ENCODE measurements at regions not wholly inside any gene's neighbourhood (a gene's known extent, or its start where the extent isn't known, plus 50 kb on each side); places are given as distances from the start of the nearest gene placed in this dataset.

DNA sequence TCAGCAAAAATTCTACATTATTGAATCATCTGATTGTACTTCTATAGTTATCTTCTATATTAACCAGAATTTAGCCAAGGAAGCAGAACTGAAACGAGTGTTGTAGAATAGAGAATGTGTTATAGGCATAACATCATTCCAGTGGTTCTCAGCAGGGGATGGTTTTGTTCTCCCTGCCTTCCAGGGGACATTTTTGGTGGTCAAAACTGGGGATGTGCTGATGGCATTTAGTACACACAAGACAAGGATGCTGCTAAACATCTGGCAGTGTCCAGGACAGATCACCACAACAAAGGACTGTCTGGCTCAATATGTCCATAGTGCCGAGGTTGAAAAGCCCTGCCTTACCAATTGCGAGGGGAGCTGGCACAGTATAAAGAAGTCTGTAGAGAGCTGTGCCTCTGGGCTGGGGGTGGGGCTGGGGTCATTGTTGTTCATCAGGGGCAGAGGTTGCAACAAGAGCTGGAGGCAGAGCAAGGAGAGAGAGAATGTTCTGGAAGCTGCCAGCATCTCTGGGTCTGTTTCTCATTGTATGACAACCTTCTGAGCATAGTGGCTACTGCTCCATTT, 1472.8 kb downstream of the AACS start:
- no peaks in the 10 kb centered on the region for H3K36me3 Mint-ChIP-seq
- no peak overlapping the region for H3K27ac Mint-ChIP-seq
- Histone ChIP-seq H3K4me1 (ENCODE audit: control insufficient read depth, insufficient read depth, low read length, poor library complexity, severe bottlenecking) (no peaks in the 10 kb centered on the region), H3K27me3 (ENCODE audit: control insufficient read depth, insufficient read depth, low read length) (no peaks in the 10 kb centered on the region), H3K9me3 (ENCODE audit: control insufficient read depth in 2 of 2, low read length in 2 of 2) (no peaks in the 10 kb centered on the region), H3K27ac (ENCODE audit: insufficient read depth, low read length, poor library complexity, severe bottlenecking) (no peak overlapping the region), H3K4me3 (ENCODE audit: low read depth, low read length) (no peak overlapping the region), H3K36me3 (ENCODE audit: control insufficient read depth, insufficient read depth, low read length) (no peaks in the 10 kb centered on the region)
- no peaks in the 10 kb centered on the region for H3K27me3 Mint-ChIP-seq
- ATAC-seq (ENCODE audit: low read depth in 2 of 2) (no peak), DNase-seq (no peak)
- H3K9me3 Mint-ChIP-seq = peaks cover 0 to 3% (median 0%) of the 10 kb centered on the region in 7 donors
- H3K4me3 Mint-ChIP-seq = no peak overlapping the region
- no peaks in the 10 kb centered on the region for H3K4me1 Mint-ChIP-seq

GRCh38 chr12:126538888-126539287, 1473.7 kb downstream of the AACS start:
- Histone ChIP-seq H3K4me3 (ENCODE audit: low read depth, low read length) (no peak overlapping the region), H3K9me3 (ENCODE audit: control insufficient read depth in 2 of 2, low read length in 2 of 2) (no peaks in the 10 kb centered on the region), H3K27me3 (ENCODE audit: control insufficient read depth, insufficient read depth, low read length) (no peaks in the 10 kb centered on the region), H3K27ac (ENCODE audit: insufficient read depth, low read length, poor library complexity, severe bottlenecking) (no peak overlapping the region), H3K36me3 (ENCODE audit: control insufficient read depth, insufficient read depth, low read length) (no peaks in the 10 kb centered on the region), H3K4me1 (ENCODE audit: control insufficient read depth, insufficient read depth, low read length, poor library complexity, severe bottlenecking) (no peaks in the 10 kb centered on the region)
- Mint-ChIP-seq H3K4me3 (no peak overlapping the region), H3K4me1 (no peaks in the 10 kb centered on the region), H3K36me3 (no peaks in the 10 kb centered on the region), H3K27me3 (no peaks in the 10 kb centered on the region), H3K9me3 (peaks cover 0 to 3% (median 0%) of the 10 kb centered on the region in 7 donors), H3K27ac (no peak overlapping the region)
- DNase-seq = no peak
- no peak for ATAC-seq (ENCODE audit: low read depth in 2 of 2)

DNA sequence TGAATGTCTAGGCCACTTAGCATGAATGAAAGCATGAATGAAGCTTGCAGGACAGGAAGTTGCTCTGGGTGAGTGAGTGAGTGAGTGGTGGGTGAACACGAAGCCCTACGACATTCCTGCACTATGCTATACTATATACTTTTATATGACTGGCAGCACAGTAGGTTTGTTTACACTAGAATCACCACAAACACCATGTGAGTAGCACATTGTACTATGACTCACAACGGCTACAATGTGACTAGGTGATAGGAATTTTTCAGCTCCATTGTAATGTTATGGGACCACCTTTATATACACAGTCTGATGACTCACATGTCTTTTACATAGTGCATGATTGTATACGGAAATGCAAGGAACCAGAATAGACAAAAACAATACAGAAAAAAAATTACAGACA, 1480.2 kb downstream of the AACS start:
- DNase-seq = no peak
- Histone ChIP-seq H3K27me3 (ENCODE audit: control insufficient read depth, insufficient read depth, low read length) (no peaks in the 10 kb centered on the region), H3K27ac (ENCODE audit: insufficient read depth, low read length, poor library complexity, severe bottlenecking) (no peak overlapping the region), H3K9me3 (ENCODE audit: control insufficient read depth in 2 of 2, low read length in 2 of 2) (no peaks in the 10 kb centered on the region), H3K4me1 (ENCODE audit: control insufficient read depth, insufficient read depth, low read length, poor library complexity, severe bottlenecking) (no peaks in the 10 kb centered on the region), H3K36me3 (ENCODE audit: control insufficient read depth, insufficient read depth, low read length) (no peaks in the 10 kb centered on the region), H3K4me3 (ENCODE audit: low read depth, low read length) (no peak overlapping the region)
- H3K9me3 Mint-ChIP-seq = peaks cover 0 to 14% (median 0%) of the 10 kb centered on the region in 7 donors
- H3K36me3 Mint-ChIP-seq = no peaks in the 10 kb centered on the region
- no peak overlapping the region for H3K27ac Mint-ChIP-seq
- no peaks in the 10 kb centered on the region for H3K27me3 Mint-ChIP-seq
- no peak overlapping the region for H3K4me3 Mint-ChIP-seq
- no peaks in the 10 kb centered on the region for H3K4me1 Mint-ChIP-seq
- ATAC-seq (ENCODE audit: low read depth in 2 of 2) = no peak

DNA sequence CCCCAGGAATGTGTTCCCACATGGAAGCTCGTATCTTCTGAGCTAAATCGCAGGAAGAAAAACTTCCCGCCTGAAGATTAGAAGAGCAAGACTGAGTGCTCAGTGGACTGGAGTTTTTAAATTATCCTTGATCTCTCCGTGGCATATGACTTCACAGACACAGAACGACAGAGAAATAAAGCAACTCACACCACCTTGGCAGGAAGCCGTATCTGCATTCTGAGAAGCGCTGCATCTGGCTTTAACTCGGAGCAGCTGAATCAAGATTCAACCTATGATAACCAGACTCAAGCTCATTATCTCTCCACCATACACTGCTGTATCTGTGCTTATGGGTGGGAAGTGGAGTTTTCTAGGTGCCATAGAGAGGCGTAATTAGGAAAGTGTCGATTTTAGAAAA, 1482.7 kb downstream of the AACS start:
- DNase-seq (no peak), ATAC-seq (ENCODE audit: low read depth in 2 of 2) (no peak)
- no peaks in the 10 kb centered on the region for H3K27me3 ChIP-seq (ENCODE audit: control insufficient read depth, insufficient read depth, low read length)
- H3K36me3 Mint-ChIP-seq = no peaks in the 10 kb centered on the region
- H3K27me3 Mint-ChIP-seq = no peaks in the 10 kb centered on the region
- peaks cover 0 to 15% (median 0%) of the 10 kb centered on the region in 7 donors for H3K9me3 Mint-ChIP-seq
- H3K9me3 ChIP-seq (ENCODE audit: control insufficient read depth in 2 of 2, low read length in 2 of 2) = no peaks in the 10 kb centered on the region
- H3K36me3 ChIP-seq (ENCODE audit: control insufficient read depth, insufficient read depth, low read length) = no peaks in the 10 kb centered on the region
- no peak overlapping the region for H3K27ac Mint-ChIP-seq
- H3K4me1 Mint-ChIP-seq = no peaks in the 10 kb centered on the region
- no peak overlapping the region for H3K27ac ChIP-seq (ENCODE audit: insufficient read depth, low read length, poor library complexity, severe bottlenecking)
- H3K4me1 ChIP-seq (ENCODE audit: control insufficient read depth, insufficient read depth, low read length, poor library complexity, severe bottlenecking) = no peaks in the 10 kb centered on the region
- H3K4me3 Mint-ChIP-seq = no peak overlapping the region
- H3K4me3 ChIP-seq (ENCODE audit: low read depth, low read length) = no peak overlapping the region

- H3K36me3 Mint-ChIP-seq = no peaks in the 10 kb centered on the region
- no peaks in the 10 kb centered on the region for H3K4me1 Mint-ChIP-seq
- H3K27ac Mint-ChIP-seq = no peak overlapping the region
- H3K4me1 ChIP-seq (ENCODE audit: control insufficient read depth, insufficient read depth, low read length, poor library complexity, severe bottlenecking) = no peaks in the 10 kb centered on the region
- DNase-seq = no peak
- no peaks in the 10 kb centered on the region for H3K9me3 ChIP-seq (ENCODE audit: control insufficient read depth in 2 of 2, low read length in 2 of 2)
- H3K4me3 Mint-ChIP-seq = no peak overlapping the region
- no peaks in the 10 kb centered on the region for H3K27me3 Mint-ChIP-seq
- ATAC-seq (ENCODE audit: low read depth in 2 of 2) = no peak
- no peaks in the 10 kb centered on the region for H3K36me3 ChIP-seq (ENCODE audit: control insufficient read depth, insufficient read depth, low read length)
- no peak overlapping the region for H3K4me3 ChIP-seq (ENCODE audit: low read depth, low read length)
- peaks cover 0 to 16% (median 4%) of the 10 kb centered on the region in 7 donors for H3K9me3 Mint-ChIP-seq
- no peak overlapping the region for H3K27ac ChIP-seq (ENCODE audit: insufficient read depth, low read length, poor library complexity, severe bottlenecking)
- H3K27me3 ChIP-seq (ENCODE audit: control insufficient read depth, insufficient read depth, low read length) = no peaks in the 10 kb centered on the region
Measured at GRCh38 chr12:126551869-126552268, 1486.6 kb downstream of the AACS start.

DNA sequence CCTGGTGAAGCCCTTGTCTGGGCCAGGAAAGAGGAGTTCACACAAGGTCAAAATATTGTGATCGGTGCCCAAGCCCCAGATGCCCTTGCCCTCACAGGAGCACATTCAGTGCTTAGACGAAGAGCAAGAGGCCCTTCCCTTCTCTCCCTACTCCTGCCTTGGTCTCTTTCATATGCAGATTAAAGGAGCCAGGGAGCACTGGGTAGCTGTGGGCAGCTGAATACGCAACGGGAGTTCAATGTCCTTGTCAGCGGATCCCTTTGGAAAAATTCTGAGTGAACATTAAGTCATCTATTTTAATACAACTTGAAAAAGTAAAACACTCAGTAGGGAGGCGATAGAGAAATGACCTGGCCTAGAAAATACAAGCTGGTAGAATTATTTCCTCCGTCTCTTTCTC, 1489.4 kb downstream of the AACS start:
- Mint-ChIP-seq H3K27ac (no peak overlapping the region), H3K4me1 (no peaks in the 10 kb centered on the region), H3K9me3 (peaks cover 0 to 14% (median 4%) of the 10 kb centered on the region in 7 donors), H3K27me3 (no peaks in the 10 kb centered on the region), H3K4me3 (no peak overlapping the region), H3K36me3 (no peaks in the 10 kb centered on the region)
- DNase-seq (no peak), ATAC-seq (ENCODE audit: low read depth in 2 of 2) (no peak)
- no peak overlapping the region for H3K27ac ChIP-seq (ENCODE audit: insufficient read depth, low read length, poor library complexity, severe bottlenecking)
- H3K4me1 ChIP-seq (ENCODE audit: control insufficient read depth, insufficient read depth, low read length, poor library complexity, severe bottlenecking) = no peaks in the 10 kb centered on the region
- no peaks in the 10 kb centered on the region for H3K36me3 ChIP-seq (ENCODE audit: control insufficient read depth, insufficient read depth, low read length)
- no peak overlapping the region for H3K4me3 ChIP-seq (ENCODE audit: low read depth, low read length)
- no peaks in the 10 kb centered on the region for H3K9me3 ChIP-seq (ENCODE audit: control insufficient read depth in 2 of 2, low read length in 2 of 2)
- no peaks in the 10 kb centered on the region for H3K27me3 ChIP-seq (ENCODE audit: control insufficient read depth, insufficient read depth, low read length)

DNA sequence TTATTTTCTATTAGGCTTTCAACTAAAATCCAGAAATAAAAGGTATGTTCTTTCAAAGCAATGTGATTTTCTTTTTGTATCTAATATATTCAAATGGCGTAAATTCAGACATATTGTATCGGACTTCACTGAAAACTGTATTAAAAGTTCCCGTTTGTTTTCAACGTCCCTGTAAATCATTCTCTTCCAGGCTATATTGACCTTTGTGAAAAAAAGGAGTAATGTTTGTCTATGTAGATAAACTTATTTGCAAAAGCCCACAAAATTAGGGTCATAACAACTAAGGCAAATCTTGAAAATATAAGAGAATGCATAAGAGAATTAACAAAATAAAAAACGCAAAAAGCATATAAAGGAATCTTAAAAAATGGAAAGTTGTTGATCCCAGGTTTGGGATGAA, 1492.4 kb downstream of the AACS start:
- Histone ChIP-seq H3K27ac (ENCODE audit: insufficient read depth, low read length, poor library complexity, severe bottlenecking) (no peak overlapping the region), H3K27me3 (ENCODE audit: control insufficient read depth, insufficient read depth, low read length) (no peaks in the 10 kb centered on the region), H3K4me3 (ENCODE audit: low read depth, low read length) (no peak overlapping the region), H3K9me3 (ENCODE audit: control insufficient read depth in 2 of 2, low read length in 2 of 2) (no peaks in the 10 kb centered on the region), H3K4me1 (ENCODE audit: control insufficient read depth, insufficient read depth, low read length, poor library complexity, severe bottlenecking) (no peaks in the 10 kb centered on the region), H3K36me3 (ENCODE audit: control insufficient read depth, insufficient read depth, low read length) (no peaks in the 10 kb centered on the region)
- no peak overlapping the region for H3K27ac Mint-ChIP-seq
- no peak for ATAC-seq (ENCODE audit: low read depth in 2 of 2)
- no peaks in the 10 kb centered on the region for H3K4me1 Mint-ChIP-seq
- DNase-seq = no peak
- no peak overlapping the region for H3K4me3 Mint-ChIP-seq
- no peaks in the 10 kb centered on the region for H3K36me3 Mint-ChIP-seq
- H3K27me3 Mint-ChIP-seq = no peaks in the 10 kb centered on the region
- peaks cover 0 to 13% (median 6%) of the 10 kb centered on the region in 7 donors for H3K9me3 Mint-ChIP-seq

GRCh38 chr12:126558219-126558618, 1493.0 kb downstream of the AACS start:
- ATAC-seq (ENCODE audit: low read depth in 2 of 2) = no peak
- no peak overlapping the region for H3K27ac ChIP-seq (ENCODE audit: insufficient read depth, low read length, poor library complexity, severe bottlenecking)

More at GRCh38 chr12:126558219-126558618, 1493.0 kb downstream of the AACS start:
- no peaks in the 10 kb centered on the region for H3K36me3 Mint-ChIP-seq
- H3K27ac Mint-ChIP-seq = no peak overlapping the region
- Histone ChIP-seq H3K36me3 (ENCODE audit: control insufficient read depth, insufficient read depth, low read length) (no peaks in the 10 kb centered on the region), H3K4me3 (ENCODE audit: low read depth, low read length) (no peak overlapping the region), H3K9me3 (ENCODE audit: control insufficient read depth in 2 of 2, low read length in 2 of 2) (no peaks in the 10 kb centered on the region), H3K4me1 (ENCODE audit: control insufficient read depth, insufficient read depth, low read length, poor library complexity, severe bottlenecking) (no peaks in the 10 kb centered on the region), H3K27me3 (ENCODE audit: control insufficient read depth, insufficient read depth, low read length) (no peaks in the 10 kb centered on the region)
- no peaks in the 10 kb centered on the region for H3K4me1 Mint-ChIP-seq
- DNase-seq = no peak
- no peaks in the 10 kb centered on the region for H3K27me3 Mint-ChIP-seq
- no peak overlapping the region for H3K4me3 Mint-ChIP-seq
- H3K9me3 Mint-ChIP-seq = peaks cover under 1 to 13% (median 6%) of the 10 kb centered on the region in 7 donors
